SU-DHL-6 (cell line): ENCODE measurements at regions not wholly inside any gene's neighbourhood (a gene's known extent, or its start where the extent isn't known, plus 50 kb on each side); places are given as distances from the start of the nearest gene placed in this dataset.

Source experiments
- H2AFZ ChIP-seq: fragments of 200-600 bp; sonication (generic); 2 replicates; pipeline ENCODE4 v1.6.1; 2014; ENCODE audit warnings: low read depth, mild to moderate bottlenecking, moderate library complexity, mixed read lengths, antibody characterized with exemption, low read length; ENCODE audit not compliant: severe bottlenecking
- H3F3A ChIP-seq: fragments of 200-600 bp; shearing (Covaris generic); 2 replicates; pipeline ENCODE4 v1.6.0; 2016; ENCODE audit warnings: antibody characterized with exemption, mild to moderate bottlenecking; ENCODE audit not compliant: insufficient read depth
- H3K27ac ChIP-seq: fragments of 200-600 bp; sonication (generic); 2 replicates; pipeline ENCODE4 v1.5.1; 2016; ENCODE audit warnings: low read depth, mild to moderate bottlenecking, low read length, moderate library complexity, mixed read lengths
- H3K27me3 ChIP-seq: fragments of 200-600 bp; sonication (generic), shearing (Covaris generic); 2 replicates; pipeline ENCODE4 v1.6.0; 2014; ENCODE audit warnings: mild to moderate bottlenecking, low read length
- H3K36me3 ChIP-seq: fragments of 200-600 bp; sonication (generic); 2 replicates; pipeline ENCODE4 v1.6.1; 2014; ENCODE audit warnings: mild to moderate bottlenecking, low read length, mixed read lengths
- H3K4me2 ChIP-seq: fragments of 300-600, 200-600 bp; shearing (Covaris generic), sonication (generic); 2 replicates; pipeline ENCODE4 v1.6.0; 2014; ENCODE audit warnings: low read length, low read depth, mild to moderate bottlenecking; ENCODE audit not compliant: poor library complexity, severe bottlenecking
- H3K4me3 ChIP-seq: fragments of 200-600 bp; sonication (generic); 2 replicates; pipeline ENCODE4 v1.5.1; 2014; ENCODE audit warnings: antibody characterized with exemption, low read length, mild to moderate bottlenecking, mixed read lengths; ENCODE audit not compliant: insufficient read depth, poor library complexity, severe bottlenecking
- H3K79me2 ChIP-seq: fragments of 200-600 bp; sonication (generic); 2 replicates; pipeline ENCODE4 v1.6.1; 2014; ENCODE audit warnings: mild to moderate bottlenecking, low read length, moderate library complexity; ENCODE audit not compliant: insufficient read depth
- H3K9ac ChIP-seq: fragments of 200-600 bp; sonication (generic); 2 replicates; pipeline ENCODE4 v1.7.0; 2014; ENCODE audit warnings: mild to moderate bottlenecking, low read length
- H3K9me2 ChIP-seq: fragments of 200-600 bp; sonication (generic); replicated peaks from 2 replicates; pipeline ENCODE4 v1.6.1; 2014; ENCODE audit warnings: low read length; ENCODE audit not compliant: insufficient read depth
- H3K9me3 ChIP-seq: fragments of 200-600 bp; sonication (generic); 2 replicates; pipeline ENCODE4 v1.6.1; 2014; ENCODE audit warnings: low read length, mixed read lengths; ENCODE audit not compliant: insufficient read depth
- H4K20me1 ChIP-seq: fragments of 200-600 bp; sonication (generic); 2 replicates; pipeline ENCODE4 v1.6.1; 2014; ENCODE audit warnings: low read depth, mild to moderate bottlenecking, antibody characterized with exemption, low read length, moderate library complexity, mixed read lengths
- CTCF ChIP-seq: fragments of 200-600 bp; sonication (generic); IDR thresholded peaks from one replicate; pipeline ENCODE4 v1.5.1; 2017; ENCODE audit warnings: antibody characterized with exemption, mild to moderate bottlenecking, low read length, moderate library complexity; ENCODE audit not compliant: insufficient read depth, poor library complexity, severe bottlenecking
- EZH2phosphoT487 ChIP-seq: fragments of 200-600 bp; sonication (generic), shearing (Covaris generic); conservative IDR thresholded peaks from 2 replicates; pipeline ENCODE4 v1.6.1; 2018; ENCODE audit warnings: mild to moderate bottlenecking, antibody characterized with exemption, low read length, moderate library complexity, mixed read lengths

GRCh38 chr20:11347738-11348137 lies 570.0 kb upstream of the BTBD3 start:
- Histone ChIP-seq H3K79me2 (no peaks in the 10 kb centered on the region), H4K20me1 (no peaks in the 10 kb centered on the region), H3K4me2 (no peak overlapping the region), H3K9me2 (no peaks in the 10 kb centered on the region), H3K4me3 (no peak overlapping the region), H3K36me3 (no peaks in the 10 kb centered on the region), H3K9me3 (no peaks in the 10 kb centered on the region), H2AFZ (no peak overlapping the region), H3K27ac (no peak overlapping the region), H3K9ac (no peak overlapping the region), H3F3A (no peaks in the 10 kb centered on the region), H3K27me3 (no peaks in the 10 kb centered on the region)
- TF ChIP-seq EZH2phosphoT487 (no peak), CTCF (no peak)

GRCh38 chr20:11350126-11351005 lies 567.3 kb upstream of the BTBD3 start:
- Histone ChIP-seq H3K79me2 (no peaks in the 10 kb centered on the region), H3K27me3 (no peaks in the 10 kb centered on the region), H4K20me1 (no peaks in the 10 kb centered on the region), H3K36me3 (no peaks in the 10 kb centered on the region), H2AFZ (no peak overlapping the region), H3K9ac (no peak overlapping the region), H3K4me3 (no peak overlapping the region), H3K4me2 (no peak overlapping the region), H3K27ac (no peak overlapping the region), H3K9me3 (no peaks in the 10 kb centered on the region), H3F3A (no peaks in the 10 kb centered on the region), H3K9me2 (no peaks in the 10 kb centered on the region)
- no peak for TF ChIP-seq EZH2phosphoT487

GRCh38 chr20:11352041-11352440 lies 565.7 kb upstream of the BTBD3 start:
- H2AFZ ChIP-seq: no peak overlapping the region
- no peaks in the 10 kb centered on the region for H3K9me2 ChIP-seq
- H3K36me3 ChIP-seq: no peaks in the 10 kb centered on the region
- H4K20me1 ChIP-seq: no peaks in the 10 kb centered on the region
- H3K27me3 ChIP-seq: no peaks in the 10 kb centered on the region
- H3K4me2 ChIP-seq: no peak overlapping the region
- H3K79me2 ChIP-seq: no peaks in the 10 kb centered on the region
- no peak overlapping the region for H3K9ac ChIP-seq
- no peaks in the 10 kb centered on the region for H3K9me3 ChIP-seq
- no peak overlapping the region for H3K4me3 ChIP-seq
- no peak overlapping the region for H3K27ac ChIP-seq
- no peaks in the 10 kb centered on the region for H3F3A ChIP-seq
- TF ChIP-seq EZH2phosphoT487: no peak

- Histone ChIP-seq H3K9me3 (no peaks in the 10 kb centered on the region), H3K4me2 (no peak overlapping the region)
- TF ChIP-seq CTCF (no peak), EZH2phosphoT487 (no peak)
Observed at GRCh38 chr20:11354846-11355245, 562.8 kb upstream of the BTBD3 start.

More at GRCh38 chr20:11354846-11355245, 562.8 kb upstream of the BTBD3 start:
- Histone ChIP-seq H3K27ac (no peak overlapping the region), H3F3A (no peaks in the 10 kb centered on the region), H3K9ac (no peak overlapping the region), H2AFZ (no peak overlapping the region), H3K9me2 (no peaks in the 10 kb centered on the region), H3K79me2 (no peaks in the 10 kb centered on the region), H4K20me1 (no peaks in the 10 kb centered on the region), H3K4me3 (no peak overlapping the region), H3K36me3 (no peaks in the 10 kb centered on the region), H3K27me3 (no peaks in the 10 kb centered on the region)
